ENCODE measurements at regions not wholly inside any gene's neighbourhood (a gene's known extent, or its start where the extent isn't known, plus 50 kb on each side); places are given as distances from the start of the nearest gene placed in this dataset.

GRCh38 chr22:48749555-48750227 is 1078.0 kb downstream of the BRD1 start:
- no peak for ATAC-seq (ENCODE audit: low FRiP score)
- TF ChIP-seq, protein P1, sequence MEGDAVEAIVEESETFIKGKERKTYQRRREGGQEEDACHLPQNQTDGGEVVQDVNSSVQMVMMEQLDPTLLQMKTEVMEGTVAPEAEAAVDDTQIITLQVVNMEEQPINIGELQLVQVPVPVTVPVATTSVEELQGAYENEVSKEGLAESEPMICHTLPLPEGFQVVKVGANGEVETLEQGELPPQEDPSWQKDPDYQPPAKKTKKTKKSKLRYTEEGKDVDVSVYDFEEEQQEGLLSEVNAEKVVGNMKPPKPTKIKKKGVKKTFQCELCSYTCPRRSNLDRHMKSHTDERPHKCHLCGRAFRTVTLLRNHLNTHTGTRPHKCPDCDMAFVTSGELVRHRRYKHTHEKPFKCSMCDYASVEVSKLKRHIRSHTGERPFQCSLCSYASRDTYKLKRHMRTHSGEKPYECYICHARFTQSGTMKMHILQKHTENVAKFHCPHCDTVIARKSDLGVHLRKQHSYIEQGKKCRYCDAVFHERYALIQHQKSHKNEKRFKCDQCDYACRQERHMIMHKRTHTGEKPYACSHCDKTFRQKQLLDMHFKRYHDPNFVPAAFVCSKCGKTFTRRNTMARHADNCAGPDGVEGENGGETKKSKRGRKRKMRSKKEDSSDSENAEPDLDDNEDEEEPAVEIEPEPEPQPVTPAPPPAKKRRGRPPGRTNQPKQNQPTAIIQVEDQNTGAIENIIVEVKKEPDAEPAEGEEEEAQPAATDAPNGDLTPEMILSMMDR (IDR thresholded peaks at IDR 0.05): no peak
- peak; percentile 17 for DNase-seq (ENCODE audit: low spot score)

DNA sequence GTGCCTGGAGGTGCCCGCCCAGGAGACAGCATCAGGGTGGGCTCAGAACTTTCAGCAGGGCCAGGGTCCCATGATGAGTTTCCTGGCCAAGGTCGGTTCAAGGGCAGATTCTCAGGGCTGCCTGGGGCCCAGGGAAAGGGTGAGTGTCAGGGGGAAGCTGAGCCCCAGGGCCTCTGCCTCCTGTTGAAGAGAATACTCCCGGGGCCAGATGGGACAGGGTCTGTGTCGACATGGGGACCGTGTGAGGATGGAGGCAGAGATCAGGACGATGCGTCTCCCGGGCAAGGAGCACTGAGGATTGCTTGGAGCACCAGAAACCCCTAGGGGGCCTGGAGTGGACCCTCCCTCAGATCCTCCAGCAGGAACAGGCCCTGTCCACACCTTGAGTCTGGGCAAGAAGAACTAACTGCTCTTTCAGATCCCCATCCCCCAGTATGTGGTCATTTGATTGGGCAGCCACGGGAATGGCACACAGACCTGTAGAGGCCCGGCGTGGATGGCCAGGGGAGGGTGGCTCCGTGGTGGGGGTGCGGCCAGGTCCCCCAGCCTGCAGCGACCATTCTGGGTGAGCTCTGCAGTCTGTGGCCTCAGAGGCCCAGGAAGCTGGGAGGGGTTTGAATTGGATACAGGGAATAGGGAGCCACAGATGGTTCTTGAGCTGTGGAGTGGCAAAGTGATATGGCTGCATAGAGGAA is 1078.7 kb downstream of the BRD1 start:
- ATAC-seq (ENCODE audit: low FRiP score) (no peak), DNase-seq (ENCODE audit: low spot score) (no peak)
- TF ChIP-seq, protein P1 (IDR thresholded peaks at IDR 0.05): no peak

DNA sequence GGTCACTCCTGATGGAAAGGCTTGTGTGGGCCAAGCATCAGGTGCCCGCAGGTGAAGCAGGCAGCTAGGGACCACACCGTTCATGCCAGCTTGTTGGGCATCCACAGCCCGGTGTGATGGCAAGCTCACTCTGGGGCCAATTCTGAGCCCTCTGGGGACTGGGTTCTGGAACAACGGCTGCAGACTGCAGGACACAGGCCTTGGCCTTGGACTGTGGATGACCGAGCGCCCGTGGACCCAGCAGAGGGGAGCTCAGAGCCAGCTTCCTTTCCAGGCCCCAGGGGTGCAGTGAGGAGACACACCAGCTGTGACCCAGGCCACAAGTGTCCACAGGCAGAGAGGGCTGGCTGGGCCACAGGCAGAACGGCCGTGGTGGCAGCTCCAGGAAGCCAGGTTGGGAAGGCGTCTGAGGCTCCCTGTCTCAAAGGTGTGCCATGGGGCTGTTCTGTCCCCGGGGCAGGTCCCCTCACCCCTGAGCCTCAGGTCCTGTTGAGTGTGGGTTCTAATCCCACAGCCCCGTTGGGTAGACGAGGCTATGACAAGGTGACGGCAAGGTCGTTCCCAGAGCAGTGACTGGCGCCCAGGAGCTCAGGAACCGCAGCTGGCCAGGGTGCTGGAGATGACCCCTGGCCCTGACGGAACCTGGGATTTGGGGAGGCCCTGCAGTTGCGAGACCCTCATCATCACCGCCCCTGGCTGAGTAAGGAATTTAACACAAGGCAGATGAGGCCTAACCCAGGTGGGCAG is 1079.4 kb downstream of the BRD1 start:
- peak; percentile 3 for DNase-seq (ENCODE audit: low spot score)
- TF ChIP-seq, protein P1 (IDR thresholded peaks at IDR 0.05): no peak
- no peak for ATAC-seq (ENCODE audit: low FRiP score)

DNA sequence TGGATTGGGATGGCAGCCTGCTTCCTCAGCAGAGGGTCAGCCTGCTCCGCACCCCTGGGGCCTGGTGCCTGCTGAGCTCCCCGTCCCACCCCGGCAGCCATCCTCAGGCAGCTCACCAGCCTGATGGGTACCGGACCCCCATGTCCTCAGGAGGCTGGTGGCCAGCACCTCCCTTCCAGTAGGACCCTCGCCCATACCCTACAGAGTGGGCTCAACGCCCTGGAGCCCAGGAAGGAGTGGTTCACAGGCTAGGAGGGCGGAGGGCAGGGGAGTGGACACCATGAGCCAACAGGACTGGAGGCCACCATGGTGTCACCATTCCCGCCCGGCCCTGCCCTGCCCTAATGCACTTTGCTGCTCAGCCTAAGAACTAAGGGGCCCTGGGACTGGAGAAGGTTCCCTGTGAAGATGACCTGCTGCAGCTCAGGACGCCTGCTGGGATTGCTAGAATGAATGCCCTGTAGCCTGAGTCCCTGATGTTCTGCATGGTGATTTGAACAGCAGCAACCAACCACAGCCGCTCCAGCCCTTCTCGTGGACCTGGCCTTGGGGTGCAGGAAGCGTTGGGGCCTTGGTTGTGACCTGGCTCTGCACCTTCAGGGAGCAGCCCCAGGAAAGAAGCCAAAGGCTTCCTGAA is 1080.8 kb downstream of the BRD1 start:
- ATAC-seq (ENCODE audit: low FRiP score) (no peak), DNase-seq (ENCODE audit: low spot score) (peak; percentile 5)
- TF ChIP-seq, protein P1 (IDR thresholded peaks at IDR 0.05): no peak

GRCh38 chr22:48745842-48746788 is 1081.6 kb downstream of the BRD1 start:
- TF ChIP-seq, protein P1 (IDR thresholded peaks at IDR 0.05): no peak
- ATAC-seq (ENCODE audit: low FRiP score) (no peak), DNase-seq (ENCODE audit: low spot score) (no peak)

Measured in omental fat pad (tissue), 3 donors.